Stimulated activated naive B cell treated with anti-CD40 and anti-IgM and Interleukin-4, amounts not matched to agents 10 μg/mL and 1 μg/mL and 100 μg/mL, for 72 hours (primary cell): ENCODE measurements at regions not wholly inside any gene's neighbourhood (a gene's known extent, or its start where the extent isn't known, plus 50 kb on each side); places are given as distances from the start of the nearest gene placed in this dataset.

Experiments used
- ATAC-seq, 2 donors: fragments of 150-1000 bp; cut with Tn5 transposase; replicated peaks; 2 replicates each; pipeline ENCODE4 v1.10.0; 2021; ENCODE audit warnings: moderate library complexity in 1 of 2
- DNase-seq: peaks from one replicate; pipeline ENCODE4 v3.0.0; 2021
- H3K27ac Mint-ChIP-seq: one replicate; pipeline ENCODE4 v1.8.0; 2022; ENCODE audit warnings: mild to moderate bottlenecking, mixed read lengths
- H3K27me3 Mint-ChIP-seq, 2 donors: one replicate each; pipeline ENCODE4 v1.8.0; 2022; ENCODE audit warnings: mixed read lengths in 2 of 2
- H3K36me3 Mint-ChIP-seq, 2 donors: one replicate each; pipeline ENCODE4 v1.8.0; 2022; ENCODE audit warnings: mixed read lengths in 2 of 2, mild to moderate bottlenecking in 1 of 2
- H3K4me1 Mint-ChIP-seq, 2 donors: one replicate each; pipeline ENCODE4 v1.8.0; 2022; ENCODE audit warnings: mixed read lengths in 2 of 2, mild to moderate bottlenecking in 1 of 2
- H3K4me3 Mint-ChIP-seq, 2 donors: one replicate each; pipeline ENCODE4 v1.8.0; 2022; ENCODE audit warnings: mild to moderate bottlenecking in 2 of 2, mixed read lengths in 2 of 2, moderate library complexity in 1 of 2
- H3K9me3 Mint-ChIP-seq, 2 donors: one replicate each; pipeline ENCODE4 v1.8.0; 2022; ENCODE audit warnings: mixed read lengths in 2 of 2, mild to moderate bottlenecking in 1 of 2

GRCh38 chr4:186878203-186878776 lies 154.6 kb upstream of the FAT1 start:
- Mint-ChIP-seq H3K4me1 (no peaks in the 10 kb centered on the region), H3K27ac (no peak overlapping the region), H3K9me3 (peaks cover 4 to 6% of the 10 kb centered on the region in 2 donors), H3K4me3 (no peak overlapping the region), H3K36me3 (no peaks in the 10 kb centered on the region), H3K27me3 (no peaks in the 10 kb centered on the region)
- ATAC-seq: no peak
- DNase-seq: no peak

- no peak overlapping the region for H3K4me3 Mint-ChIP-seq
- ATAC-seq: no peak
- H3K27me3 Mint-ChIP-seq: no peaks in the 10 kb centered on the region
- peaks cover 3 to 4% of the 10 kb centered on the region in 2 donors for H3K9me3 Mint-ChIP-seq
- no peak overlapping the region for H3K27ac Mint-ChIP-seq
- no peaks in the 10 kb centered on the region for H3K4me1 Mint-ChIP-seq
- H3K36me3 Mint-ChIP-seq: no peaks in the 10 kb centered on the region
- no peak for DNase-seq
These were observed 158.0 kb upstream of the FAT1 start for GRCh38 chr4:186881521-186882220.

- H3K27me3 Mint-ChIP-seq: no peaks in the 10 kb centered on the region
- H3K4me1 Mint-ChIP-seq: no peaks in the 10 kb centered on the region
- peaks cover 3 to 4% of the 10 kb centered on the region in 2 donors for H3K9me3 Mint-ChIP-seq
- no peak overlapping the region for H3K4me3 Mint-ChIP-seq
- ATAC-seq (no peak), DNase-seq (no peak)
- H3K27ac Mint-ChIP-seq: no peak overlapping the region
- H3K36me3 Mint-ChIP-seq: no peaks in the 10 kb centered on the region
These were observed 158.6 kb upstream of the FAT1 start for GRCh38 chr4:186882293-186882692.

- peaks cover 8% of the 10 kb centered on the region in 2 donors for H3K9me3 Mint-ChIP-seq
- H3K4me1 Mint-ChIP-seq: no peaks in the 10 kb centered on the region
- peaks cover 0 to 4% of the 10 kb centered on the region in 2 donors for H3K36me3 Mint-ChIP-seq
- H3K27ac Mint-ChIP-seq: no peak overlapping the region
- DNase-seq (no peak), ATAC-seq (no peak)
- H3K27me3 Mint-ChIP-seq: no peaks in the 10 kb centered on the region
- H3K4me3 Mint-ChIP-seq: no peak overlapping the region
These were observed 161.6 kb upstream of the FAT1 start for GRCh38 chr4:186885289-186885688.

GRCh38 chr4:186886759-186887158 lies 163.1 kb upstream of the FAT1 start:
- H3K9me3 Mint-ChIP-seq: peaks cover 12 to 13% of the 10 kb centered on the region in 2 donors
- DNase-seq (no peak), ATAC-seq (no peak)
- no peaks in the 10 kb centered on the region for H3K4me1 Mint-ChIP-seq
- peaks cover 0 to 4% of the 10 kb centered on the region in 2 donors for H3K36me3 Mint-ChIP-seq
- H3K4me3 Mint-ChIP-seq: no peak overlapping the region
- H3K27me3 Mint-ChIP-seq: no peaks in the 10 kb centered on the region
- no peak overlapping the region for H3K27ac Mint-ChIP-seq

- Mint-ChIP-seq H3K9me3 (peaks cover 13 to 15% of the 10 kb centered on the region in 2 donors), H3K4me1 (no peaks in the 10 kb centered on the region)
These were observed 163.6 kb upstream of the FAT1 start for GRCh38 chr4:186887291-186887700.

GRCh38 chr4:186887752-186888151 lies 164.1 kb upstream of the FAT1 start:
- no peaks in the 10 kb centered on the region for H3K27me3 Mint-ChIP-seq
- no peak overlapping the region for H3K4me3 Mint-ChIP-seq
- ATAC-seq (no peak), DNase-seq (no peak)
- peaks cover 0 to 4% of the 10 kb centered on the region in 2 donors for H3K36me3 Mint-ChIP-seq
- no peaks in the 10 kb centered on the region for H3K4me1 Mint-ChIP-seq
- H3K9me3 Mint-ChIP-seq: peaks cover 13 to 15% of the 10 kb centered on the region in 2 donors
- no peak overlapping the region for H3K27ac Mint-ChIP-seq

More at GRCh38 chr4:186887291-186887700, 163.6 kb upstream of the FAT1 start:
- H3K27me3 Mint-ChIP-seq: no peaks in the 10 kb centered on the region
- DNase-seq (no peak), ATAC-seq (no peak)
- no peak overlapping the region for H3K4me3 Mint-ChIP-seq
- no peak overlapping the region for H3K27ac Mint-ChIP-seq
- peaks cover 0 to 4% of the 10 kb centered on the region in 2 donors for H3K36me3 Mint-ChIP-seq

- H3K9me3 Mint-ChIP-seq: peaks cover 16 to 25% of the 10 kb centered on the region in 2 donors
- ATAC-seq (no peak), DNase-seq (no peak)
- no peak overlapping the region for H3K27ac Mint-ChIP-seq
- no peak overlapping the region for H3K4me3 Mint-ChIP-seq
- H3K36me3 Mint-ChIP-seq: peaks cover 0 to 4% of the 10 kb centered on the region in 2 donors
- no peaks in the 10 kb centered on the region for H3K4me1 Mint-ChIP-seq
- no peaks in the 10 kb centered on the region for H3K27me3 Mint-ChIP-seq
These were observed 166.4 kb upstream of the FAT1 start for GRCh38 chr4:186889876-186890643.

GRCh38 chr4:186891859-186892486 lies 168.3 kb upstream of the FAT1 start:
- H3K4me3 Mint-ChIP-seq: no peak overlapping the region
- peaks cover 24 to 30% of the 10 kb centered on the region in 2 donors for H3K9me3 Mint-ChIP-seq
- ATAC-seq: no peak
- no peaks in the 10 kb centered on the region for H3K4me1 Mint-ChIP-seq
- H3K27ac Mint-ChIP-seq: no peak overlapping the region
- DNase-seq: no peak
- H3K27me3 Mint-ChIP-seq: no peaks in the 10 kb centered on the region
- H3K36me3 Mint-ChIP-seq: peaks cover 0 to 4% of the 10 kb centered on the region in 2 donors

- Mint-ChIP-seq H3K9me3 (peaks cover 16 to 18% of the 10 kb centered on the region in 2 donors), H3K4me3 (no peak overlapping the region), H3K27ac (no peak overlapping the region), H3K27me3 (no peaks in the 10 kb centered on the region), H3K4me1 (no peaks in the 10 kb centered on the region), H3K36me3 (no peaks in the 10 kb centered on the region)
- DNase-seq (no peak), ATAC-seq (no peak)
These were observed 174.7 kb upstream of the FAT1 start for GRCh38 chr4:186898367-186898766.

GRCh38 chr4:186900232-186900900 lies 176.7 kb upstream of the FAT1 start:
- DNase-seq (no peak), ATAC-seq (no peak)
- Mint-ChIP-seq H3K4me1 (no peaks in the 10 kb centered on the region), H3K27ac (no peak overlapping the region), H3K27me3 (no peaks in the 10 kb centered on the region), H3K36me3 (no peaks in the 10 kb centered on the region), H3K9me3 (peaks cover 10 to 17% of the 10 kb centered on the region in 2 donors), H3K4me3 (no peak overlapping the region)

GRCh38 chr4:186900984-186901383 lies 177.3 kb upstream of the FAT1 start:
- Mint-ChIP-seq H3K9me3 (peaks cover 13 to 19% of the 10 kb centered on the region in 2 donors), H3K27ac (no peak overlapping the region), H3K36me3 (no peaks in the 10 kb centered on the region), H3K4me1 (no peaks in the 10 kb centered on the region), H3K27me3 (no peaks in the 10 kb centered on the region), H3K4me3 (no peak overlapping the region)
- ATAC-seq (no peak), DNase-seq (no peak)

GRCh38 chr4:186901850-186902249 lies 178.2 kb upstream of the FAT1 start:
- no peak overlapping the region for H3K4me3 Mint-ChIP-seq
- H3K4me1 Mint-ChIP-seq: no peaks in the 10 kb centered on the region
- no peaks in the 10 kb centered on the region for H3K36me3 Mint-ChIP-seq
- no peaks in the 10 kb centered on the region for H3K27me3 Mint-ChIP-seq
- ATAC-seq (no peak), DNase-seq (no peak)
- H3K9me3 Mint-ChIP-seq: peaks cover 12 to 16% of the 10 kb centered on the region in 2 donors
- H3K27ac Mint-ChIP-seq: no peak overlapping the region

GRCh38 chr4:186902361-186902760 lies 178.7 kb upstream of the FAT1 start:
- ATAC-seq (no peak), DNase-seq (no peak)
- Mint-ChIP-seq H3K27ac (no peak overlapping the region), H3K4me1 (no peaks in the 10 kb centered on the region), H3K36me3 (no peaks in the 10 kb centered on the region), H3K4me3 (no peak overlapping the region), H3K27me3 (no peaks in the 10 kb centered on the region), H3K9me3 (peaks cover 12 to 16% of the 10 kb centered on the region in 2 donors)
